ENCODE measurements at regions not wholly inside any gene's neighbourhood (a gene's known extent, or its start where the extent isn't known, plus 50 kb on each side); places are given as distances from the start of the nearest gene placed in this dataset.

GRCh38 chr7:32145911-32146310 is 75.7 kb upstream of the PDE1C start:
- TF ChIP-seq CTCF (optimal IDR thresholded peaks at IDR 0.05 in 1 of 3, IDR thresholded peaks at IDR 0.05 in 1 of 3, conservative IDR thresholded peaks at IDR 0.05 in 1 of 3; ENCODE audit: extremely low read depth in 1 of 3, insufficient read depth in 2 of 3, low read length in 3 of 3) (no peak), EZH2 (IDR thresholded peaks at IDR 0.05; ENCODE audit: low read length) (no peak)
- Histone ChIP-seq H3K79me2 (ENCODE audit: control insufficient read depth, insufficient read depth, low read length) (no peaks in the 10 kb centered on the region), H3K9me1 (ENCODE audit: control insufficient read depth, extremely low read depth, insufficient read depth, low read length) (no peaks in the 10 kb centered on the region), H3K9ac (ENCODE audit: control insufficient read depth, extremely low read depth, insufficient read depth, low read length) (no peak overlapping the region), H3K27me3 (ENCODE audit: control insufficient read depth, extremely low read depth, insufficient read depth, low read length) (no peaks in the 10 kb centered on the region), H3K27ac (ENCODE audit: control insufficient read depth, insufficient read depth, low read length) (no peak overlapping the region), H3K9me3 (ENCODE audit: control insufficient read depth, low read depth, low read length) (no peaks in the 10 kb centered on the region), H3K4me1 (ENCODE audit: control insufficient read depth, extremely low read depth, insufficient read depth, low read length) (no peaks in the 10 kb centered on the region), H3K4me3 (ENCODE audit: control insufficient read depth in 2 of 3, extremely low read depth in 1 of 3, insufficient read depth in 2 of 3, low read depth in 1 of 3, low read length in 3 of 3) (no peak overlapping the region), H3K4me2 (ENCODE audit: control insufficient read depth, extremely low read depth, insufficient read depth, low read depth, low read length) (no peak overlapping the region), H2AFZ (ENCODE audit: control insufficient read depth, low read length) (no peak overlapping the region), H3K36me3 (ENCODE audit: control insufficient read depth in 2 of 2, extremely low read depth in 1 of 2, insufficient read depth in 2 of 2, low read length in 2 of 2) (no peaks in the 10 kb centered on the region), H4K20me1 (ENCODE audit: control insufficient read depth, extremely low read depth, insufficient read depth, low read length) (no peaks in the 10 kb centered on the region)
- FAIRE-seq = no peak
- no peak for DNase-seq (ENCODE audit: low read depth, low spot score)
- dilution Hi-C loops (cut with MboI; ENCODE audit: extremely low pct_ligation_motif_present, low sequenced_read_pairs) = no loop called here

GRCh38 chr7:32144676-32145075 is 74.5 kb upstream of the PDE1C start:
- dilution Hi-C loops (cut with MboI; ENCODE audit: extremely low pct_ligation_motif_present, low sequenced_read_pairs) = no loop called here
- H3K4me2 ChIP-seq (ENCODE audit: control insufficient read depth, extremely low read depth, insufficient read depth, low read depth, low read length) = no peak overlapping the region
- no peaks in the 10 kb centered on the region for H3K79me2 ChIP-seq (ENCODE audit: control insufficient read depth, insufficient read depth, low read length)
- no peak overlapping the region for H3K4me3 ChIP-seq (ENCODE audit: control insufficient read depth in 2 of 3, extremely low read depth in 1 of 3, insufficient read depth in 2 of 3, low read depth in 1 of 3, low read length in 3 of 3)
- no peaks in the 10 kb centered on the region for H3K36me3 ChIP-seq (ENCODE audit: control insufficient read depth in 2 of 2, extremely low read depth in 1 of 2, insufficient read depth in 2 of 2, low read length in 2 of 2)
- no peak for FAIRE-seq
- H3K27ac ChIP-seq (ENCODE audit: control insufficient read depth, insufficient read depth, low read length) = no peak overlapping the region
- no peaks in the 10 kb centered on the region for H3K4me1 ChIP-seq (ENCODE audit: control insufficient read depth, extremely low read depth, insufficient read depth, low read length)
- no peaks in the 10 kb centered on the region for H3K9me1 ChIP-seq (ENCODE audit: control insufficient read depth, extremely low read depth, insufficient read depth, low read length)
- DNase-seq (ENCODE audit: low read depth, low spot score) = no peak
- no peak for TF ChIP-seq CTCF (optimal IDR thresholded peaks at IDR 0.05 in 1 of 3, IDR thresholded peaks at IDR 0.05 in 1 of 3, conservative IDR thresholded peaks at IDR 0.05 in 1 of 3; ENCODE audit: extremely low read depth in 1 of 3, insufficient read depth in 2 of 3, low read length in 3 of 3)
- no peak for TF ChIP-seq EZH2 (IDR thresholded peaks at IDR 0.05; ENCODE audit: low read length)
- H3K27me3 ChIP-seq (ENCODE audit: control insufficient read depth, extremely low read depth, insufficient read depth, low read length) = no peaks in the 10 kb centered on the region
- no peak overlapping the region for H2AFZ ChIP-seq (ENCODE audit: control insufficient read depth, low read length)
- no peaks in the 10 kb centered on the region for H3K9me3 ChIP-seq (ENCODE audit: control insufficient read depth, low read depth, low read length)
- no peaks in the 10 kb centered on the region for H4K20me1 ChIP-seq (ENCODE audit: control insufficient read depth, extremely low read depth, insufficient read depth, low read length)
- H3K9ac ChIP-seq (ENCODE audit: control insufficient read depth, extremely low read depth, insufficient read depth, low read length) = no peak overlapping the region
